ENCODE measurements at regions not wholly inside any gene's neighbourhood (a gene's known extent, or its start where the extent isn't known, plus 50 kb on each side); places are given as distances from the start of the nearest gene placed in this dataset.

- Mint-ChIP-seq H3K27me3 (peaks cover 3% of the 10 kb centered on the region), H3K36me3 (ENCODE audit: insufficient read depth) (no peaks in the 10 kb centered on the region), H3K27ac (no peak overlapping the region), H3K4me1 (ENCODE audit: low read depth) (peaks cover 3% of the 10 kb centered on the region), H3K9me3 (ENCODE audit: low read depth) (no peaks in the 10 kb centered on the region), H3K4me3 (ENCODE audit: low read depth) (peak overlapping the region; percentile 23)
- DNase-seq (ENCODE audit: low spot score, unreplicated experiment), result no peak
- no peak for TF ChIP-seq CTCF (IDR thresholded peaks at IDR 0.05; ENCODE audit: unreplicated experiment)
Observed at GRCh38 chr4:181475359-181475758, 767.8 kb upstream of the TENM3 start.

- TF ChIP-seq CTCF (IDR thresholded peaks at IDR 0.05; ENCODE audit: unreplicated experiment), result no peak
Observed at GRCh38 chr4:181475781-181476507, 767.3 kb upstream of the TENM3 start.

GRCh38 chr4:181476508-181476890 lies 766.7 kb upstream of the TENM3 start:
- Mint-ChIP-seq H3K27ac (no peak overlapping the region), H3K9me3 (ENCODE audit: low read depth) (no peaks in the 10 kb centered on the region), H3K4me1 (ENCODE audit: low read depth) (peaks cover 3% of the 10 kb centered on the region), H3K36me3 (ENCODE audit: insufficient read depth) (no peaks in the 10 kb centered on the region), H3K4me3 (ENCODE audit: low read depth) (no peak overlapping the region), H3K27me3 (peaks cover 3% of the 10 kb centered on the region)
- no peak for DNase-seq (ENCODE audit: low spot score, unreplicated experiment)
- no peak for TF ChIP-seq CTCF (IDR thresholded peaks at IDR 0.05; ENCODE audit: unreplicated experiment)

More at GRCh38 chr4:181475781-181476507, 767.3 kb upstream of the TENM3 start:
- peaks cover 3% of the 10 kb centered on the region for H3K4me1 Mint-ChIP-seq (ENCODE audit: low read depth)
- H3K4me3 Mint-ChIP-seq (ENCODE audit: low read depth), result peak overlapping the region; percentile 60
- DNase-seq (ENCODE audit: low spot score, unreplicated experiment), result no peak
- peaks cover 3% of the 10 kb centered on the region for H3K27me3 Mint-ChIP-seq
- H3K36me3 Mint-ChIP-seq (ENCODE audit: insufficient read depth), result no peaks in the 10 kb centered on the region
- no peaks in the 10 kb centered on the region for H3K9me3 Mint-ChIP-seq (ENCODE audit: low read depth)
- no peak overlapping the region for H3K27ac Mint-ChIP-seq

GRCh38 chr4:181477591-181477990 lies 765.6 kb upstream of the TENM3 start:
- Mint-ChIP-seq H3K27ac (no peak overlapping the region), H3K4me1 (ENCODE audit: low read depth) (peaks cover 3% of the 10 kb centered on the region)

GRCh38 chr4:181478656-181479055 lies 764.5 kb upstream of the TENM3 start:
- Mint-ChIP-seq H3K4me1 (ENCODE audit: low read depth) (peaks cover 3% of the 10 kb centered on the region), H3K27me3 (peaks cover 3% of the 10 kb centered on the region), H3K36me3 (ENCODE audit: insufficient read depth) (no peaks in the 10 kb centered on the region), H3K4me3 (ENCODE audit: low read depth) (no peak overlapping the region), H3K27ac (no peak overlapping the region), H3K9me3 (ENCODE audit: low read depth) (no peaks in the 10 kb centered on the region)
- no peak for DNase-seq (ENCODE audit: low spot score, unreplicated experiment)
- no peak for TF ChIP-seq CTCF (IDR thresholded peaks at IDR 0.05; ENCODE audit: unreplicated experiment)

More at GRCh38 chr4:181477591-181477990, 765.6 kb upstream of the TENM3 start:
- no peak for TF ChIP-seq CTCF (IDR thresholded peaks at IDR 0.05; ENCODE audit: unreplicated experiment)
- no peak overlapping the region for H3K4me3 Mint-ChIP-seq (ENCODE audit: low read depth)
- no peaks in the 10 kb centered on the region for H3K9me3 Mint-ChIP-seq (ENCODE audit: low read depth)
- H3K36me3 Mint-ChIP-seq (ENCODE audit: insufficient read depth), result no peaks in the 10 kb centered on the region
- peaks cover 3% of the 10 kb centered on the region for H3K27me3 Mint-ChIP-seq
- no peak for DNase-seq (ENCODE audit: low spot score, unreplicated experiment)
